ENCODE measurements at regions not wholly inside any gene's neighbourhood (a gene's known extent, or its start where the extent isn't known, plus 50 kb on each side); places are given as distances from the start of the nearest gene placed in this dataset.

DNA sequence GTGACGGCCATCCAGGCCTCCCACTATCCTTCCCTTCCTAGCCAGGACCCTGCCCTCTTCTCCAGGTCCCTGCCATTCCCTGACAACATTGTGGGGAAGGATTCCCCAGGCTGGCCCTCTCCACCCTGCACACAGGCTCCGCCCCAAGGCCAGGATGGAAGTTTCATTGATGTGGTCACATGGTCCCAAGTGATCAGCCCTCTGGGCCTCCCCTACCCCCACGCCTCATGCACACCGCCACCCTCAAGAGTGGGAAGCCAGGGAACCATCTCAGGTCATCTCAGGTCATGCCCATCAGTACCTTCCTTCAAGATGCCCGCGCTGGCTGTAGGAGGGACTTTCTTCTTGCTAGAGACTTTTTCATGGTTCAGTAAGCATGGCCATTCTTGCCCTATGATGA is 514.8 kb upstream of the RAB6C start:
- Histone ChIP-seq H3K36me3 (ENCODE audit: insufficient read depth, low read length) (no peaks in the 10 kb centered on the region), H3K27me3 (ENCODE audit: insufficient read depth, low read length) (no peaks in the 10 kb centered on the region), H3K4me1 (ENCODE audit: insufficient read depth, low read length) (no peaks in the 10 kb centered on the region), H3K9me3 (ENCODE audit: insufficient read depth, low read depth, low read length) (no peaks in the 10 kb centered on the region), H3K4me3 (ENCODE audit: low read length) (no peak overlapping the region), H3K27ac (ENCODE audit: low read depth, low read length) (no peak overlapping the region), H3K9ac (ENCODE audit: low read depth, low read length) (no peak overlapping the region)
- WGBS: 79% methylated on average over 6 of the region's 6 CpGs

DNA sequence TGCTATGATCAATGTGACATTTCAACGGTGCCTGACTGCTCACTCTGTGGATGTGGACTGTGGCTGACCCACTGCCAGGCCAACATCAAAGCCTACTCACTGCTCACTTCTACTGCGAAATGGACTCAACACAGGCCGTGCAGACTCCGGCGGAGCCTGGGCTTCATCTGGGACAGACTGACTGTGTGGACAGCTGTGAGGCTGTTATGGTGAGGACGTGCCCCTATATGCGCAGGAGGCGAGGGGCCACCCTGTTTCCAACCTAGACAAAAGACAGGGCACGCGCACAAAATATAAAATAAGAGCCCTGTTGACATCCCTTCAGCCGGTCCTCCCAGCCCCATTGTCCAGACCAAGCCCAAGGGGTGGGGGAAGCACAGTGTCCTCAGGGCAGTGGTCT is 514.4 kb upstream of the RAB6C start:
- H3K9ac ChIP-seq (ENCODE audit: low read depth, low read length): no peak overlapping the region
- H3K4me1 ChIP-seq (ENCODE audit: insufficient read depth, low read length): no peaks in the 10 kb centered on the region
- H3K27ac ChIP-seq (ENCODE audit: low read depth, low read length): no peak overlapping the region
- H3K9me3 ChIP-seq (ENCODE audit: insufficient read depth, low read depth, low read length): no peaks in the 10 kb centered on the region
- no peaks in the 10 kb centered on the region for H3K27me3 ChIP-seq (ENCODE audit: insufficient read depth, low read length)
- H3K36me3 ChIP-seq (ENCODE audit: insufficient read depth, low read length): no peaks in the 10 kb centered on the region
- 79% methylated on average over 11 of the region's 11 CpGs for WGBS
- no peak overlapping the region for H3K4me3 ChIP-seq (ENCODE audit: low read length)

DNA sequence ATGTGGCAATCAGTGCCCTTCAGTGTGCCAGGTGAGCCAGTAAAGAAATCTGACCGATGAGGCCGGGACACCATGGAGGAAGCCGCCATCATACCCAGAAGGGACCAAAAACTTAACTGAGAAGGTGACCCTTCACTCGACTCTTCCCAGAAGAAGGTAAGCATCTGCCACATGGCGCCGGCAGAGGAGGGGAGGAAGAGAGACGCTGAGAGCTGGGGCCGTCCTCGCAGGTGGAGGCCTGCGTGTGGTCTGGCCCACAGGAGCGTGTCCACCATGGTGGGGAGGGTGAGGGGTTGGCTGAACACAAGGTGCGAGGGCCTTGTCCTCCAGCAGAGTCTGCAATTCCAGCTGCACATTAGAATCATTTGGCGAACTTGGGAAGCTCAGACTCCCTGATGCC is 513.1 kb upstream of the RAB6C start:
- Histone ChIP-seq H3K4me1 (ENCODE audit: insufficient read depth, low read length) (no peaks in the 10 kb centered on the region), H3K9me3 (ENCODE audit: insufficient read depth, low read depth, low read length) (no peaks in the 10 kb centered on the region), H3K27ac (ENCODE audit: low read depth, low read length) (no peak overlapping the region), H3K9ac (ENCODE audit: low read depth, low read length) (no peak overlapping the region), H3K36me3 (ENCODE audit: insufficient read depth, low read length) (no peaks in the 10 kb centered on the region), H3K27me3 (ENCODE audit: insufficient read depth, low read length) (no peaks in the 10 kb centered on the region), H3K4me3 (ENCODE audit: low read length) (no peak overlapping the region)
- 96% methylated on average over 13 of the region's 13 CpGs for WGBS

DNA sequence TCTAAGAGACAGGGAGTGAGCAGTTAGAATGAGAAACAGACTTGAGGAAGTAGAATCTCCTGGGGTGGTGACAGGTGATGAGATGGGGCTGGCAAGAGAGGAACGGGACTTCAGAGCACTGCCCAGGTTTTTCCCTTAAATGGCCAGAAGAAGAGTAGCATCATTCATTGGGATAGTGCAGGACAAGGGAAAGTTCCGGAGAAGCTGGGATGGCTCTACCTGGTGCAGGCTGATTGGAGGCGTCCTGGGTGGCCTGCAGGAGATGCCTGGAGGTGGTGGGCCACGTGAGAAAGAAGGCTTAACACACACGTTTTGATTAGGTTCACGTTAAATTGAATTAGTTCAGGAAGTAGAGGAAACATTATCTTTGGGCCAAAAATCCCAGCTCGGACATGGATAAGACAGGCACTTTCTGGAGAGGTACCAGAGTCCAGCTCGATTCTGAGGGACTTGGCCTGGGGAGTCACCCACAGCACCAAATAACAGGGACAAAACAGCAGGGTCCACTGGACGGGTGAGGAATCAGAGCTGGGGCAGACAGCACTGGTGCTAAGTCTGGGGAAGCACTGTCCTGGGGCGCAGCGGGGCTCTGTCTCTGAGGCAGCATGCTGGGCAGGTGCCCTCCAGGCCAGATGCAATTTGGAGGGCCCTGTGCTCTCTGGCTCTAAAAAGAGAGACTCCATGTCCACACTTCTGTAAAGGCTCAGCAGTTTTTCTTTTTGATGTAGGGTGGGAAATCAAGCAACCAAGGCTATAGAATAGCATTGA is 512.3 kb upstream of the RAB6C start:
- Histone ChIP-seq H3K9me3 (ENCODE audit: insufficient read depth, low read depth, low read length) (no peaks in the 10 kb centered on the region), H3K27me3 (ENCODE audit: insufficient read depth, low read length) (no peaks in the 10 kb centered on the region), H3K36me3 (ENCODE audit: insufficient read depth, low read length) (no peaks in the 10 kb centered on the region), H3K4me1 (ENCODE audit: insufficient read depth, low read length) (no peaks in the 10 kb centered on the region), H3K4me3 (ENCODE audit: low read length) (no peak overlapping the region), H3K27ac (ENCODE audit: low read depth, low read length) (no peak overlapping the region), H3K9ac (ENCODE audit: low read depth, low read length) (no peak overlapping the region)
- WGBS: 94% methylated on average over 11 of the region's 11 CpGs

DNA sequence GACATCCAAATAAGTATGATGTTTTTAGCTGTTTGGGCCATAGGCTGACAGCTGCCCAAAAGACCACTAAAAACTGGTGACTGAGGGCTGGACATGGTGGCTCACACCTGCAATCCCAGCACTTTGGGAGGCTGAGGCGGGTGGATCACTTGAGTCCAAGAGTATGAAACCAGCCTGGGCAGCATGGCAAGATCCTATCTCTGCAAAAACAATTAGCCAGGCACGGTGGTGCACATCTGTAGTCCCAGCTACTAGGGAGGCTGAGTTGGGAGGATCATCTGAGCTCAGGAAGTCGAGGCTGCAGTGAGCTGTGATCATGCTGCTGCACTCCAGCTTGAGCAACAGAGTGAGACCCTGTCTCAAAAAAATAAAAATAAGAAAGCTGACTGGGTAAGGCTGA is 511.5 kb upstream of the RAB6C start:
- Histone ChIP-seq H3K4me1 (ENCODE audit: insufficient read depth, low read length) (no peaks in the 10 kb centered on the region), H3K9ac (ENCODE audit: low read depth, low read length) (no peak overlapping the region), H3K27me3 (ENCODE audit: insufficient read depth, low read length) (no peaks in the 10 kb centered on the region), H3K27ac (ENCODE audit: low read depth, low read length) (no peak overlapping the region), H3K36me3 (ENCODE audit: insufficient read depth, low read length) (no peaks in the 10 kb centered on the region), H3K9me3 (ENCODE audit: insufficient read depth, low read depth, low read length) (no peaks in the 10 kb centered on the region), H3K4me3 (ENCODE audit: low read length) (no peak overlapping the region)
- 89% methylated on average over 3 of the region's 3 CpGs for WGBS

DNA sequence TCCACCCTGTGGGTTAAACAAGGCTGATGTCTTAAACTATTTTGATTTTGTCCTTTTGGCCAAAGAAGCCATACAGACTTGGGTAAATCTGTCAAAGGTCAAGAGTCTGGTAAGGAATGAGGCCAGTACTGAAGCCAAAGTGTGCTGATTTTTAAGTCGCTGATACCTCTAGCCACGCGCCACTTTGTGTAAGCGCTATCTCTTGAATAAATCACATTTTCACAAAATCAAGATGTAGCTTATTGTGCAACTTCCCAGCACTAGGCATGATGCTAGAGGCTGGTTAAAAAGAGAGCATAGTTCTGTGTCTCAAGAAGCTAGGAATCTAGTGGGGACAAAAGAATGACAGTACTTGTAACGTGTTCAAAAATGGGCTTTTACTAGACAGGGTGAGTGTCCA is 510.6 kb upstream of the RAB6C start:
- no peak overlapping the region for H3K9ac ChIP-seq (ENCODE audit: low read depth, low read length)
- 96% methylated on average over 5 of the region's 5 CpGs for WGBS
- no peaks in the 10 kb centered on the region for H3K4me1 ChIP-seq (ENCODE audit: insufficient read depth, low read length)
- H3K27me3 ChIP-seq (ENCODE audit: insufficient read depth, low read length): no peaks in the 10 kb centered on the region
- no peak overlapping the region for H3K4me3 ChIP-seq (ENCODE audit: low read length)
- H3K36me3 ChIP-seq (ENCODE audit: insufficient read depth, low read length): no peaks in the 10 kb centered on the region
- H3K9me3 ChIP-seq (ENCODE audit: insufficient read depth, low read depth, low read length): no peaks in the 10 kb centered on the region
- H3K27ac ChIP-seq (ENCODE audit: low read depth, low read length): no peak overlapping the region

DNA sequence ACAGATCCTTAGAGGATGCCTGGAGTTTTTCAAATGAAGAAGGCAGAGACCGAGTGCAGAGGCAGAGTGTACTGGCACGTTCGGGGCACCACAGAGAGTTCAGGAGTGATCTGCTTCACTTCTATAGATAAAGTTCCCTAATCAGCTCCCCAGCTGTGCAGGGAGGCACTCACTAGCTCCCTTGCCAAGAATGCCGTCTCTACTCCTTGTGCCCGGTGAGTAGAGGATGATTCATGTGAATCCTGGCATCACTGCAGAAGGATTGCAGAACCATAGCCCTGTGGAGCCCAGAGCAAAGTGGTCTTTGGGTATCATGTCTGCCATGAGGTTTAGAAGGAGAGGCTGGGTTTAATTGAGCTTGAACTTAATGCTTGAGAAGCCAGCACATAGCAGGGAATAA is 510.1 kb upstream of the RAB6C start:
- Histone ChIP-seq H3K9me3 (ENCODE audit: insufficient read depth, low read depth, low read length) (no peaks in the 10 kb centered on the region), H3K4me3 (ENCODE audit: low read length) (no peak overlapping the region), H3K9ac (ENCODE audit: low read depth, low read length) (no peak overlapping the region), H3K4me1 (ENCODE audit: insufficient read depth, low read length) (no peaks in the 10 kb centered on the region), H3K36me3 (ENCODE audit: insufficient read depth, low read length) (no peaks in the 10 kb centered on the region), H3K27me3 (ENCODE audit: insufficient read depth, low read length) (no peaks in the 10 kb centered on the region), H3K27ac (ENCODE audit: low read depth, low read length) (no peak overlapping the region)
- 86% methylated on average over 5 of the region's 5 CpGs for whole genome bisulfite sequencing

DNA sequence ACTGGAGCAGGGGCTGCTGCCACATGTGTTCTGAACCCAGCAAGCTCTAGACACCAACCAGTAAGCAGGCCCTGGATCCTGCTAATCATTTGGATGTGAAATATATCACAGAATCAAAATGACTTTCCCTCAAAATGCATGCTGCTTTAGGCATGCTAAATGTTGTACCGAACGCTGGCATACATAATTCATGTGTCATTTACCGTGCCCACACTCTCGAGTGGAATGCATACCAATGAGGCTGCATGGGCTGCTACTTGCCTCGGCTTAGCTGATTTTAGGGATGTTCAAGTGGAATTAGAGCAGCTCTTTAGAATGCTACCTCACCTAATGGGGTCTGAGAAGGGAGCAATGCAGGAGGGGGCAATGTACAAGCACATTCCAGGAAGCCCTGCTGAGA is 509.6 kb upstream of the RAB6C start:
- no peaks in the 10 kb centered on the region for H3K36me3 ChIP-seq (ENCODE audit: insufficient read depth, low read length)
- no peaks in the 10 kb centered on the region for H3K4me1 ChIP-seq (ENCODE audit: insufficient read depth, low read length)
- WGBS: 94% methylated on average over 5 of the region's 5 CpGs
- H3K27me3 ChIP-seq (ENCODE audit: insufficient read depth, low read length): no peaks in the 10 kb centered on the region
- H3K9ac ChIP-seq (ENCODE audit: low read depth, low read length): no peak overlapping the region
- no peak overlapping the region for H3K4me3 ChIP-seq (ENCODE audit: low read length)
- H3K27ac ChIP-seq (ENCODE audit: low read depth, low read length): no peak overlapping the region
- H3K9me3 ChIP-seq (ENCODE audit: insufficient read depth, low read depth, low read length): no peaks in the 10 kb centered on the region

DNA sequence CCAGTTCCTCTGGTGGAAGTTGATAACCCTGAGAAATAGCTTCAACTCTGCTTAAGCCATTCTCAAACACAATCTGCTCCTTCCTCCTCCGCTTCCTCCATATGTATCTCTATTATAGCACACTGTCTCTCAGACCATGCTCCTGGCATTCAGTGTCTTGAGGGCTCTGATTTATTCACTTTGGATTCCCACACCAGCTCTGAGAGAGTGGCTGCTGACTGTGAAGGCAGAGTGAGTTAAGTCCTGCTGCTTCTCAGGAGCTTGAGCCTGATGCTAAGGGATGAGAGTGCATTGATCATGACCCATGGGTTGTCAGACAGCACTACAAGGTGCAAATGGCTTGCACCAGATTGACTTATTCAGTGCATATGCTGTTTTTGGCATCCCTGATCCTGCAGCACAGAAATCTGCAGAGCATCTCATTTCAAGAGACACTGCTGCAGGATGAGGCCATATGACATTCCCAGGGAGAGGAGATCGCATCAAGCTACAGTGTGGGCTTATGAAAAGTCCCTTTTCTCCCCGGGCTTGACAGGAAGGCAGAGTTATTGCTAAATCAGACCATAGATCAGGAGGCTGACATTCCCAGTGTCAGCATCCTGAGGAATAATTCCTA is 500.5 kb upstream of the RAB6C start:
- H3K4me1 ChIP-seq (ENCODE audit: insufficient read depth, low read length): peaks cover 10% of the 10 kb centered on the region; the same call in 1 of the 2 replicates
- H3K9ac ChIP-seq (ENCODE audit: low read depth, low read length): no peak overlapping the region
- H3K4me3 ChIP-seq (ENCODE audit: low read length): no peak overlapping the region
- 97% methylated on average over 3 of the region's 3 CpGs for WGBS
- H3K9me3 ChIP-seq (ENCODE audit: insufficient read depth, low read depth, low read length): no peaks in the 10 kb centered on the region
- no peaks in the 10 kb centered on the region for H3K36me3 ChIP-seq (ENCODE audit: insufficient read depth, low read length)
- no peak overlapping the region for H3K27ac ChIP-seq (ENCODE audit: low read depth, low read length)
- H3K27me3 ChIP-seq (ENCODE audit: insufficient read depth, low read length): no peaks in the 10 kb centered on the region

DNA sequence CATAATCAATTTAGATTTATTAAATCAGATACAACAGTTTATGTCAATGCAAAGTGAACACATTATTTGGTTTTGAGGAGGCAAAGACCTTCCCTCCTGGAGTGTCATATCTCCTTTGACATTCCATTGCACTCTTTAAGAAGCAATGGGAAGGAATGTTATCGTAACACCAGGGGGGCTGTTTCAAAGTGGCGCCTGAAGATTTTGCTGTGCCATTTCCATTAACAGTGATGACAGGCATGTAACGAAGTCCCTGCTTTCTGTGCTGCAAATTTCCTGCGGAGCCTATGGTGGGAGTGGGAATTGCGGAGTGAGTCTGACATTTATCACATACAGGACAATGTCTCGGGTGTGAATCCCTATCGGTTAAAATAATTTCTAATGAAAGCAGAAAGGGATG is 499.6 kb upstream of the RAB6C start:
- no peaks in the 10 kb centered on the region for H3K27me3 ChIP-seq (ENCODE audit: insufficient read depth, low read length)
- H3K4me3 ChIP-seq (ENCODE audit: low read length): no peak overlapping the region
- 55% methylated on average over 7 of the region's 7 CpGs for WGBS
- no peak overlapping the region for H3K9ac ChIP-seq (ENCODE audit: low read depth, low read length)
- H3K27ac ChIP-seq (ENCODE audit: low read depth, low read length): no peak overlapping the region
- H3K9me3 ChIP-seq (ENCODE audit: insufficient read depth, low read depth, low read length): no peaks in the 10 kb centered on the region
- peaks cover 10% of the 10 kb centered on the region; the same call in 1 of the 2 replicates for H3K4me1 ChIP-seq (ENCODE audit: insufficient read depth, low read length)
- H3K36me3 ChIP-seq (ENCODE audit: insufficient read depth, low read length): no peaks in the 10 kb centered on the region

DNA sequence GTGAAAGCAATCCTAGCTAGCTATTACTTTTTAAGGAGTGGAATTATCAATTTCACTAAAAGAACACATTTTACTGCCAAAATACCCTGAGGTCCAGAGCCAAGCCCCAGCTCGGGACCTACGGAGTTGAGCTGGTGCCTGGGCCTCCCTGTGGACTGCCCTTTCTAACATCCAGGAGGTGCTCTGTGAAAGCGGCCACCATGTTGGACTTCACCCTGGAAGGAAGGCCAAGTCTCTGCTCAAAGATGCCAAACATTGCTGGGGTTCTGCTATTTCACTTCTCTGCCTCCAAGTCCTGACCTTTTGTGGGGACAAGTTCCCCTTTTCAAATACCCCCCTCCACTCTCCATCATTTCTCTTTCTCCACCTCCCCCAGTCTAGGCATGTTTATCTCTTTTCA is 498.7 kb upstream of the RAB6C start:
- no peaks in the 10 kb centered on the region for H3K9me3 ChIP-seq (ENCODE audit: insufficient read depth, low read depth, low read length)
- no peak overlapping the region for H3K27ac ChIP-seq (ENCODE audit: low read depth, low read length)
- no peaks in the 10 kb centered on the region for H3K27me3 ChIP-seq (ENCODE audit: insufficient read depth, low read length)
- H3K36me3 ChIP-seq (ENCODE audit: insufficient read depth, low read length): no peaks in the 10 kb centered on the region
- peaks cover 10% of the 10 kb centered on the region; the same call in 1 of the 2 replicates for H3K4me1 ChIP-seq (ENCODE audit: insufficient read depth, low read length)
- H3K9ac ChIP-seq (ENCODE audit: low read depth, low read length): no peak overlapping the region
- no peak overlapping the region for H3K4me3 ChIP-seq (ENCODE audit: low read length)
- 95% methylated on average over 3 of the region's 3 CpGs for WGBS
